HEK293 (cell line): ENCODE measurements at regions not wholly inside any gene's neighbourhood (a gene's known extent, or its start where the extent isn't known, plus 50 kb on each side); places are given as distances from the start of the nearest gene placed in this dataset.
"Not testable (repeated sequence)": the region's sequence is repeated elsewhere in the genome, so short reads cannot be mapped to it uniquely, and the experiment has no call there.

ENCODE experiments used
- CTCF ChIA-PET: fragments of 350-600 bp; formaldehyde crosslinking; extraction: SDS; loops from one replicate; lab custom pipeline; 2021; ENCODE audit warnings: antibody characterized with exemption; lab: Yijun Ruan, JAX
- POLR2A ChIA-PET: fragments of 300-600 bp; formaldehyde crosslinking; extraction: SDS; loops from one replicate; lab custom pipeline; 2020; ENCODE audit warnings: antibody characterized with exemption, inconsistent platforms; lab: Yijun Ruan, JAX
- H3K27ac ChIP-seq: fragments of 200-500 bp; sonication (Bioruptor generic); 2 replicates; pipeline ENCODE4 v1.5.1; 2014; ENCODE audit warnings: low read depth, low read length, control low read depth, inconsistent platforms; ENCODE audit errors: extremely low read depth
- H3K36me3 ChIP-seq, 2 experiments: fragments of 200-500 bp in 1 of 2; sonication (Bioruptor generic) in 1 of 2; 1 replicate in 1 of 2; 2 replicates in 1 of 2; pipeline ENCODE4 v1.5.1; 2014 to 2017; ENCODE audit warnings: inconsistent platforms in 2 of 2, low read length in 2 of 2; ENCODE audit not compliant: control insufficient read depth in 2 of 2, insufficient read depth in 1 of 2
- H3K4me1 ChIP-seq: fragments of 200-500 bp; sonication (Bioruptor generic); 2 replicates; pipeline ENCODE4 v1.5.1; 2014; ENCODE audit warnings: mild to moderate bottlenecking, low read length, inconsistent platforms; ENCODE audit not compliant: control insufficient read depth, insufficient read depth
- H3K4me3 ChIP-seq: 2 replicates; pipeline ENCODE4 v1.5.1; 2011; ENCODE audit warnings: low read depth, mild to moderate bottlenecking, control low read depth, low read length, moderate library complexity
- H3K9me3 ChIP-seq: fragments of 200-500 bp; sonication (Bioruptor generic); 2 replicates; pipeline ENCODE4 v1.5.1; 2014; ENCODE audit warnings: low read depth, low read length, inconsistent platforms; ENCODE audit not compliant: control insufficient read depth, insufficient read depth
- KLF10 ChIP-seq: fragments of 450-650 bp; IDR thresholded peaks from 2 replicates; pipeline ENCODE4 v1.5.1; 2018; ENCODE audit warnings: missing biosample characterization, mild to moderate bottlenecking, missing genetic modification characterization
- SP7 ChIP-seq: fragments of 450-650 bp; formaldehyde crosslinking; IDR thresholded peaks from 2 replicates; pipeline ENCODE4 v1.5.1; 2016; ENCODE audit warnings: missing biosample characterization, missing genetic modification characterization
- ZNF140 ChIP-seq: fragments of 450-650 bp; formaldehyde crosslinking; IDR thresholded peaks from 2 replicates; pipeline ENCODE4 v1.5.1; 2016; ENCODE audit warnings: missing biosample characterization, missing genetic modification characterization
- ZNF274 ChIP-seq, 2 experiments: fragments of 200-500 bp in 1 of 2; fragments of 450-650 bp in 1 of 2; sonication (Bioruptor generic) in 1 of 2; formaldehyde crosslinking in 1 of 2; IDR thresholded peaks; 2 replicates each; pipeline versions ENCODE4 v1.5.1 to v1.6.1; 2014 to 2016; ENCODE audit warnings: borderline replicate concordance in 1 of 2, inconsistent platforms in 1 of 2, low read length in 1 of 2, missing biosample characterization in 1 of 2, missing genetic modification characterization in 1 of 2
- ZNF292 ChIP-seq: fragments of 450-650 bp; formaldehyde crosslinking; IDR thresholded peaks from 2 replicates; pipeline ENCODE4 v1.5.1; 2016; ENCODE audit warnings: low read depth, missing biosample characterization, missing genetic modification characterization, borderline replicate concordance
- ZNF423 ChIP-seq: fragments of 450-650 bp; formaldehyde crosslinking; IDR thresholded peaks from 2 replicates; pipeline ENCODE4 v1.5.1; 2016; ENCODE audit warnings: missing biosample characterization, missing genetic modification characterization
- ZNF449 ChIP-seq: fragments of 450-650 bp; formaldehyde crosslinking; IDR thresholded peaks from 2 replicates; pipeline ENCODE4 v1.5.1; 2017; ENCODE audit warnings: missing biosample characterization, mild to moderate bottlenecking, missing genetic modification characterization, moderate library complexity
- ZNF521 ChIP-seq: fragments of 450-650 bp; formaldehyde crosslinking; IDR thresholded peaks from 2 replicates; pipeline ENCODE4 v1.5.1; 2017; ENCODE audit warnings: missing biosample characterization, mild to moderate bottlenecking, missing genetic modification characterization
- ZNF843 ChIP-seq: fragments of 450-650 bp; formaldehyde crosslinking; IDR thresholded peaks from 2 replicates; pipeline ENCODE4 v1.5.1; 2016; ENCODE audit warnings: missing biosample characterization, missing genetic modification characterization
- TF ChIP-seq, protein P1 (sequence below): fragments of 450-650 bp; formaldehyde crosslinking; conservative IDR thresholded peaks from 2 replicates; pipeline ENCODE4 v1.5.1; 2016; ENCODE audit warnings: low read depth, missing biosample characterization, missing genetic modification characterization

GRCh38 chr5:58172946-58173345, 286.9 kb downstream of the PLK2 start:
- Histone ChIP-seq H3K4me3 (no peak overlapping the region), H3K4me1 (no peaks in the 10 kb centered on the region), H3K27ac (no peak overlapping the region), H3K36me3 (no peaks in the 10 kb centered on the region), H3K9me3 (no peaks in the 10 kb centered on the region)
- ChIA-PET CTCF (interaction anchor here (0.6 kb wide), 1 partner anchor 673 kb away, joined by 4 read pairs; no protein-coding TSS in a partner anchor), POLR2A (interaction anchor here (0.7 kb wide), 1 partner anchor 354 kb away, joined by 3 read pairs; no protein-coding TSS in a partner anchor)
- TF ChIP-seq ZNF843 (tag by site-specific recombination) (no peak), ZNF292 (tag by site-specific recombination) (no peak), ZNF274 (IDR thresholded peaks at IDR 0.05; ENCODE audit: low read length) (no peak), ZNF274 (tag by site-specific recombination; IDR thresholded peaks at IDR 0.05; ENCODE audit: borderline replicate concordance) (no peak), ZNF521 (tag by site-specific recombination) (no peak), ZNF449 (no peak)

- Histone ChIP-seq H3K36me3 (no peaks in the 10 kb centered on the region), H3K27ac (no peak overlapping the region), H3K4me1 (no peaks in the 10 kb centered on the region), H3K4me3 (no peak overlapping the region), H3K9me3 (no peaks in the 10 kb centered on the region; the same call in 1 of the 2 replicates)
- TF ChIP-seq, protein P1, sequence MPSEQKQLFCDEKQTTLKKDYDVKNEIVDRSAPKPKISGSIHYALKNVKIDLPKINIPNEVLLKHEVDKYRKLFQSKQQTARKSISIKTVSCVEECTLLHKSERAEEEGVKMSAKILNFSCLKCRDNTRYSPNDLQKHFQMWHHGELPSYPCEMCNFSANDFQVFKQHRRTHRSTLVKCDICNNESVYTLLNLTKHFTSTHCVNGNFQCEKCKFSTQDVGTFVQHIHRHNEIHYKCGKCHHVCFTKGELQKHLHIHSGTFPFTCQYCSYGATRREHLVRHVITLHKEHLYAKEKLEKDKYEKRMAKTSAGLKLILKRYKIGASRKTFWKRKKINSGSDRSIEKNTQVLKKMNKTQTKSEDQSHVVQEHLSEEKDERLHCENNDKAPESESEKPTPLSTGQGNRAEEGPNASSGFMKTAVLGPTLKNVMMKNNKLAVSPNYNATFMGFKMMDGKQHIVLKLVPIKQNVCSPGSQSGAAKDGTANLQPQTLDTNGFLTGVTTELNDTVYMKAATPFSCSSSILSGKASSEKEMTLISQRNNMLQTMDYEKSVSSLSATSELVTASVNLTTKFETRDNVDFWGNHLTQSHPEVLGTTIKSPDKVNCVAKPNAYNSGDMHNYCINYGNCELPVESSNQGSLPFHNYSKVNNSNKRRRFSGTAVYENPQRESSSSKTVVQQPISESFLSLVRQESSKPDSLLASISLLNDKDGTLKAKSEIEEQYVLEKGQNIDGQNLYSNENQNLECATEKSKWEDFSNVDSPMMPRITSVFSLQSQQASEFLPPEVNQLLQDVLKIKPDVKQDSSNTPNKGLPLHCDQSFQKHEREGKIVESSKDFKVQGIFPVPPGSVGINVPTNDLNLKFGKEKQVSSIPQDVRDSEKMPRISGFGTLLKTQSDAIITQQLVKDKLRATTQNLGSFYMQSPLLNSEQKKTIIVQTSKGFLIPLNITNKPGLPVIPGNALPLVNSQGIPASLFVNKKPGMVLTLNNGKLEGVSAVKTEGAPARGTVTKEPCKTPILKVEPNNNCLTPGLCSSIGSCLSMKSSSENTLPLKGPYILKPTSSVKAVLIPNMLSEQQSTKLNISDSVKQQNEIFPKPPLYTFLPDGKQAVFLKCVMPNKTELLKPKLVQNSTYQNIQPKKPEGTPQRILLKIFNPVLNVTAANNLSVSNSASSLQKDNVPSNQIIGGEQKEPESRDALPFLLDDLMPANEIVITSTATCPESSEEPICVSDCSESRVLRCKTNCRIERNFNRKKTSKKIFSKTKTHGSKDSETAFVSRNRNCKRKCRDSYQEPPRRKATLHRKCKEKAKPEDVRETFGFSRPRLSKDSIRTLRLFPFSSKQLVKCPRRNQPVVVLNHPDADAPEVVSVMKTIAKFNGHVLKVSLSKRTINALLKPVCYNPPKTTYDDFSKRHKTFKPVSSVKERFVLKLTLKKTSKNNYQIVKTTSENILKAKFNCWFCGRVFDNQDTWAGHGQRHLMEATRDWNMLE, result no peak
- TF ChIP-seq ZNF140, result peak; percentile 60; the same call in 1 of the 2 replicates
- POLR2A ChIA-PET, result no interaction called here
- CTCF ChIA-PET, result no interaction called here
Observed at GRCh38 chr5:58165152-58165551, 294.7 kb downstream of the PLK2 start.

DNA sequence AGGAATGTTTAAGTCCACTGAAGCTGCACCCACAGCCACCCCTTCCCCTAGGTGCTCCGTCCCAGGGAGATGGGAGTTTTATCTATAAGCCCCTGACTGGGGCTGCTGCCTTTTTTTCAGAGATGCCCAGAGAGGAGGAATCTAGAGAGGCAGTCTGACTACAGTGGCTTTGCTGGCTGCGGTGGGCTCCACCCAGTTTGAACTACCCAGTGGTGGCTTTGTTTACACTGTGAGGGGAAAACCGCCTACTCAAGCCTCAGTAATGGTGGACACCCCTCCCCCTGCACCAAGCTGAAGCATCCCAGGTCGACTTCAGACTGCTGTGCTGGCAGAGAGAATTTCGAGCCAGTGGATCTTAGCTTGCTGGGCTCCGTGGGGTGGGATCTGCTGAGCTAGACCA, 298.0 kb downstream of the PLK2 start:
- H3K4me1 ChIP-seq, POLR2A ChIA-PET, CTCF ChIA-PET, H3K4me3 ChIP-seq, H3K27ac ChIP-seq, H3K36me3 ChIP-seq, H3K9me3 ChIP-seq: not testable (repeated sequence)

DNA sequence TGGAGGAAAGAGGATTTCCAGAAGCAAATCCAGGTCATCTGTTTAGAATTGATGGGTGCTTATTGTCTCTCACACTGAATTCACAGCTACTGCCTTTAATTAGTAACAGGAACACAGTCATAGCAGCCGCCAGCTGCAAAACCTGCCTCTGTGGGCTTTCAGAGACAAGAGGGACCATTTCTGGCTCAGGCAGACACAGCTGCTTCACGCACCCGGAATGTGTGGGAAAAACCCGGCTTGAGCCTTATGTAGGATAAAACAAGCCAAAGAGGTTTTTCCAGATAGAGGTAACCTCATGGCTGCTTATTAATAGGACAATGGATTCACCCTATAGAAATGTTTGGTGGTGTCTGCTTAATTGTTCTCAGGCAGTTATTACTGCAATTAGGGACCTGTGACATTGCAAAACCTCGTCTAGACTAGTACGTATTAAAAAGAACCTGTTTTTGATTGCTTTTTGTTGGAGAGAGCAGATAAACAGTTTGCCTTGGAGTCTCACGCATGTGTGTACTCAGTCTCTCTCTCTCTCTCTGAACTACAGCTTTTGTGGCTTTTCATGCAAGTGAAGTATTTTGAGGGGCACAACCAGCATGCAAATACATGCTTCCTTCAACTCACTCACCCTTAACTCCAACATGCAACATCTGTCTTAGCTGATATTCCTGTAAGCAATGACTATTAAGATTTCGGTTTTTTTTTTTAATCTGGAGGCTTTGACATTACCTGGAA, 302.7 kb downstream of the PLK2 start:
- Histone ChIP-seq H3K36me3 (no peaks in the 10 kb centered on the region), H3K9me3 (no peaks in the 10 kb centered on the region), H3K4me3 (no peak overlapping the region), H3K27ac (no peak overlapping the region), H3K4me1 (no peaks in the 10 kb centered on the region)
- ChIA-PET POLR2A (no interaction called here), CTCF (interaction anchor here (0.8 kb wide), 1 partner anchor 859 kb away, joined by 3 read pairs; no protein-coding TSS in a partner anchor)
- no peak for TF ChIP-seq ZNF423 (tag by site-specific recombination)
- TF ChIP-seq SP7 (tag by site-specific recombination), result no peak
- TF ChIP-seq KLF10, result no peak
